ENCODE measurements at regions not wholly inside any gene's neighbourhood (a gene's known extent, or its start where the extent isn't known, plus 50 kb on each side); places are given as distances from the start of the nearest gene placed in this dataset.

DNA sequence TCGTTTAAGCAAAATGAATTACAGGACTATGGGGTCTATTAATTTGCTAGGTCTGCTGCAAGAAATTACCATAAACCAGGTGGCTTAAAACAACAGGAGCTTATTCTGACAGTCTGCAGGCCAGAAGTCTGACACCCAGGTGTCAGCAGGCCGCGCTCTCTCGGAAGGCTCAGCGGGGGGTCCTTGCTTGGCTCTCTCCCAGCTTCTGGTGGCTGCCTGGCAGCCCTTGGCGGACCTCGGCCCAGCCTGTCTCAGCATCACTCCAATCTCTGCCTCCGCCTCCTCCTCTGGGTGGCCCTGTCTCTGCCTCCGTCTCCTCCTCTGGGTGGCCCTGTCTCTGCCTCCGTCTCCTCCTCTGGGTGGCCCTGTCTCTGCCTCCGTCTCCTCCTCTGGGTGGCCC is 580.5 kb upstream of the FAT1 start:
- no peak for TF ChIP-seq POLR2A (IDR thresholded peaks at IDR 0.05; ENCODE audit: insufficient read depth in 1 of 2, low read depth in 2 of 2, low read length in 2 of 2)
- TF ChIP-seq TBL1XR1 (IDR thresholded peaks at IDR 0.05; ENCODE audit: borderline replicate concordance, low read length, partially characterized antibody) = no peak
